HG03378 (cell line): ENCODE measurements at regions not wholly inside any gene's neighbourhood (a gene's known extent, or its start where the extent isn't known, plus 50 kb on each side); places are given as distances from the start of the nearest gene placed in this dataset.
"Not testable (repeated sequence)": the region's sequence is repeated elsewhere in the genome, so short reads cannot be mapped to it uniquely, and the experiment has no call there.

Source experiments
- ATAC-seq: cut with Tn5 transposase; IDR thresholded peaks from one replicate; pipeline ENCODE4 v1.9.1; 2021; ENCODE audit warnings: mild to moderate bottlenecking, moderate library complexity; ENCODE audit not compliant: unreplicated experiment

GRCh38 chr2:356304-356703, 68.4 kb upstream of the ALKAL2 start:
- not testable (repeated sequence) for ATAC-seq

- ATAC-seq, result no peak
Measured at GRCh38 chr2:355773-356172, 67.9 kb upstream of the ALKAL2 start.

- no peak for ATAC-seq
Measured at GRCh38 chr2:352696-353095, 64.8 kb upstream of the ALKAL2 start.

- ATAC-seq, result no peak
Measured at GRCh38 chr2:349390-349789, 61.5 kb upstream of the ALKAL2 start.

- ATAC-seq, result no peak
Measured at GRCh38 chr2:348361-348916, 60.5 kb upstream of the ALKAL2 start.

- ATAC-seq, result no peak
Measured at GRCh38 chr2:344811-345210, 56.9 kb upstream of the ALKAL2 start.

- ATAC-seq, result no peak
Measured at GRCh38 chr2:343355-343754, 55.5 kb upstream of the ALKAL2 start.

GRCh38 chr2:341912-342311, 54.0 kb upstream of the ALKAL2 start:
- no peak for ATAC-seq

- no peak for ATAC-seq
Measured at GRCh38 chr2:341017-341542, 53.2 kb upstream of the ALKAL2 start.
